ENCODE measurements at regions not wholly inside any gene's neighbourhood (a gene's known extent, or its start where the extent isn't known, plus 50 kb on each side); places are given as distances from the start of the nearest gene placed in this dataset.
"Not testable (repeated sequence)": the region's sequence is repeated elsewhere in the genome, so short reads cannot be mapped to it uniquely, and the experiment has no call there.

GRCh38 chr15:20369500-20369899 lies 172.1 kb downstream of the GOLGA6L6 start:
- TF ChIP-seq HNF4G (IDR thresholded peaks at IDR 0.05) = no peak
- no peak for TF ChIP-seq FOXA2 (IDR thresholded peaks at IDR 0.05)
- TF ChIP-seq FOXA1 (IDR thresholded peaks at IDR 0.05) = no peak
- TF ChIP-seq TAF1 (conservative IDR thresholded peaks at IDR 0.05) = no peak
- Histone ChIP-seq H3K27me3 (ENCODE audit: control insufficient read depth in 4 of 4, insufficient read depth in 4 of 4, low read length in 3 of 4) (no peaks in the 10 kb centered on the region), H3K9me3 (ENCODE audit: control insufficient read depth in 4 of 4, low read length in 3 of 4) (no peaks in the 10 kb centered on the region), H3K36me3 (ENCODE audit: control insufficient read depth in 4 of 4, insufficient read depth in 3 of 4, low read depth in 1 of 4, low read length in 3 of 4) (no peaks in the 10 kb centered on the region), H3K27ac (ENCODE audit: low read depth in 1 of 2, low read length in 2 of 2) (no peak overlapping the region), H3K9ac (ENCODE audit: low read depth in 1 of 2, low read length in 2 of 2) (no peak overlapping the region), H3K4me1 (ENCODE audit: control insufficient read depth in 4 of 4, insufficient read depth in 4 of 4, low read length in 3 of 4) (no peaks in the 10 kb centered on the region), H3K4me3 (ENCODE audit: low read depth in 1 of 3, low read length in 3 of 3) (no peak overlapping the region)
- no peak for DNase-seq (ENCODE audit: low spot score)
- 72% methylated on average over 3 of the region's 3 CpGs for WGBS

- Histone ChIP-seq H3K4me1 (ENCODE audit: control insufficient read depth in 4 of 4, insufficient read depth in 4 of 4, low read length in 3 of 4) (no peaks in the 10 kb centered on the region), H3K27ac (ENCODE audit: low read depth in 1 of 2, low read length in 2 of 2) (no peak overlapping the region), H3K9ac (ENCODE audit: low read depth in 1 of 2, low read length in 2 of 2) (no peak overlapping the region), H3K4me3 (ENCODE audit: low read depth in 1 of 3, low read length in 3 of 3) (no peak overlapping the region), H3K27me3 (ENCODE audit: control insufficient read depth in 4 of 4, insufficient read depth in 4 of 4, low read length in 3 of 4) (no peaks in the 10 kb centered on the region), H3K9me3 (ENCODE audit: control insufficient read depth in 4 of 4, low read length in 3 of 4) (no peaks in the 10 kb centered on the region), H3K36me3 (ENCODE audit: control insufficient read depth in 4 of 4, insufficient read depth in 3 of 4, low read depth in 1 of 4, low read length in 3 of 4) (no peaks in the 10 kb centered on the region)
- no peak for TF ChIP-seq HNF4A (conservative IDR thresholded peaks at IDR 0.05)
- no peak for DNase-seq (ENCODE audit: low spot score)
- WGBS = 49% methylated on average over 1 of the region's 1 CpG
Observed at GRCh38 chr15:20368974-20369373, 172.6 kb downstream of the GOLGA6L6 start.

GRCh38 chr15:20367093-20367492 lies 174.5 kb downstream of the GOLGA6L6 start:
- Histone ChIP-seq H3K36me3 (ENCODE audit: control insufficient read depth in 4 of 4, insufficient read depth in 3 of 4, low read depth in 1 of 4, low read length in 3 of 4) (no peaks in the 10 kb centered on the region), H3K4me3 (ENCODE audit: low read depth in 1 of 3, low read length in 3 of 3) (no peak overlapping the region), H3K27me3 (ENCODE audit: control insufficient read depth in 4 of 4, insufficient read depth in 4 of 4, low read length in 3 of 4) (no peaks in the 10 kb centered on the region), H3K27ac (ENCODE audit: low read depth in 1 of 2, low read length in 2 of 2) (no peak overlapping the region), H3K4me1 (ENCODE audit: control insufficient read depth in 4 of 4, insufficient read depth in 4 of 4, low read length in 3 of 4) (no peaks in the 10 kb centered on the region), H3K9me3 (ENCODE audit: control insufficient read depth in 4 of 4, low read length in 3 of 4) (no peaks in the 10 kb centered on the region), H3K9ac (ENCODE audit: low read depth in 1 of 2, low read length in 2 of 2) (no peak overlapping the region)
- 65% methylated on average over 2 of the region's 2 CpGs for WGBS
- DNase-seq (ENCODE audit: low spot score) = no peak
- TF ChIP-seq GABPA (IDR thresholded peaks at IDR 0.05 in 1 of 2, conservative IDR thresholded peaks at IDR 0.05 in 1 of 2) (no peak), FOXA1 (IDR thresholded peaks at IDR 0.05) (no peak), RXRA (IDR thresholded peaks at IDR 0.05) (no peak)

- not testable (repeated sequence) for H3K4me1 ChIP-seq (ENCODE audit: control insufficient read depth in 4 of 4, insufficient read depth in 4 of 4, low read length in 3 of 4); H3K27ac ChIP-seq (ENCODE audit: low read depth in 1 of 2, low read length in 2 of 2); H3K4me3 ChIP-seq (ENCODE audit: low read depth in 1 of 3, low read length in 3 of 3); H3K36me3 ChIP-seq (ENCODE audit: control insufficient read depth in 4 of 4, insufficient read depth in 3 of 4, low read depth in 1 of 4, low read length in 3 of 4); H3K27me3 ChIP-seq (ENCODE audit: control insufficient read depth in 4 of 4, insufficient read depth in 4 of 4, low read length in 3 of 4); DNase-seq (ENCODE audit: low spot score); H3K9me3 ChIP-seq (ENCODE audit: control insufficient read depth in 4 of 4, low read length in 3 of 4); H3K9ac ChIP-seq (ENCODE audit: low read depth in 1 of 2, low read length in 2 of 2)
- 69% methylated on average over 5 of the region's 5 CpGs for WGBS
Observed at GRCh38 chr15:20363591-20363990, 178.0 kb downstream of the GOLGA6L6 start.

- no peak overlapping the region for H3K9ac ChIP-seq (ENCODE audit: low read depth in 1 of 2, low read length in 2 of 2)
- DNase-seq (ENCODE audit: low spot score) = no peak
- no peaks in the 10 kb centered on the region for H3K36me3 ChIP-seq (ENCODE audit: control insufficient read depth in 4 of 4, insufficient read depth in 3 of 4, low read depth in 1 of 4, low read length in 3 of 4)
- H3K4me3 ChIP-seq (ENCODE audit: low read depth in 1 of 3, low read length in 3 of 3) = no peak overlapping the region
- TF ChIP-seq YY1 (IDR thresholded peaks at IDR 0.05) = no peak
- no peak for TF ChIP-seq RXRA (IDR thresholded peaks at IDR 0.05)
- TF ChIP-seq RAD21 (IDR thresholded peaks at IDR 0.05) = no peak
- TF ChIP-seq MAX (IDR thresholded peaks at IDR 0.05) = no peak
- TF ChIP-seq GABPA (IDR thresholded peaks at IDR 0.05 in 1 of 2, conservative IDR thresholded peaks at IDR 0.05 in 1 of 2) = no peak
- TF ChIP-seq FOXA1 (IDR thresholded peaks at IDR 0.05) = no peak
- no peak for TF ChIP-seq ZBTB33 (IDR thresholded peaks at IDR 0.05)
- no peak for TF ChIP-seq CTCF (IDR thresholded peaks at IDR 0.05; ENCODE audit: low read depth, low read length, missing input control)
- no peak for TF ChIP-seq ATF3 (IDR thresholded peaks at IDR 0.05)
- no peak for TF ChIP-seq TAF1 (conservative IDR thresholded peaks at IDR 0.05)
- no peak for TF ChIP-seq HNF4G (IDR thresholded peaks at IDR 0.05)
- TF ChIP-seq SP1 (IDR thresholded peaks at IDR 0.05) = no peak
- TF ChIP-seq EGR1 (IDR thresholded peaks at IDR 0.05; ENCODE audit: low read depth in 2 of 2) = no peak
- no peak for TF ChIP-seq HNF4A (conservative IDR thresholded peaks at IDR 0.05)
- no peak for TF ChIP-seq JUND (IDR thresholded peaks at IDR 0.05)
- no peak for TF ChIP-seq NR2F2 (IDR thresholded peaks at IDR 0.05)
- TF ChIP-seq FOXA2 (IDR thresholded peaks at IDR 0.05) = no peak
- H3K9me3 ChIP-seq (ENCODE audit: control insufficient read depth in 4 of 4, low read length in 3 of 4) = no peaks in the 10 kb centered on the region
- H3K27ac ChIP-seq (ENCODE audit: low read depth in 1 of 2, low read length in 2 of 2) = no peak overlapping the region
- H3K4me1 ChIP-seq (ENCODE audit: control insufficient read depth in 4 of 4, insufficient read depth in 4 of 4, low read length in 3 of 4) = peaks cover 0 to 7% (median 3%) of the 10 kb centered on the region in 4 donors
- no peaks in the 10 kb centered on the region for H3K27me3 ChIP-seq (ENCODE audit: control insufficient read depth in 4 of 4, insufficient read depth in 4 of 4, low read length in 3 of 4)
Observed at GRCh38 chr15:20361091-20361490, 180.5 kb downstream of the GOLGA6L6 start.

Data from liver (tissue), 8 donors.